GM19463 (cell line): ENCODE measurements at regions not wholly inside any gene's neighbourhood (a gene's known extent, or its start where the extent isn't known, plus 50 kb on each side); places are given as distances from the start of the nearest gene placed in this dataset.
"Not testable (repeated sequence)": the region's sequence is repeated elsewhere in the genome, so short reads cannot be mapped to it uniquely, and the experiment has no call there.

Experiments used
- ATAC-seq: cut with Tn5 transposase; IDR thresholded peaks from one replicate; pipeline ENCODE4 v1.9.1; 2021; ENCODE audit warnings: mild to moderate bottlenecking, moderate library complexity; ENCODE audit not compliant: unreplicated experiment

- no peak for ATAC-seq
These were observed 346.6 kb downstream of the RSL24D1 start for GRCh38 chr15:54850101-54850500.

GRCh38 chr15:54843006-54843405 lies 353.7 kb downstream of the RSL24D1 start:
- no peak for ATAC-seq

- ATAC-seq: no peak
These were observed 354.9 kb downstream of the RSL24D1 start for GRCh38 chr15:54841701-54842305.

- ATAC-seq: no peak
These were observed 355.9 kb downstream of the RSL24D1 start for GRCh38 chr15:54840621-54841398.

- ATAC-seq: no peak
These were observed 357.4 kb downstream of the RSL24D1 start for GRCh38 chr15:54839379-54839778.

GRCh38 chr15:54836052-54836795 lies 360.5 kb downstream of the RSL24D1 start:
- ATAC-seq: peak; percentile 60

GRCh38 chr15:54829821-54830220 lies 366.9 kb downstream of the RSL24D1 start:
- no peak for ATAC-seq

- ATAC-seq: no peak
These were observed 375.9 kb downstream of the RSL24D1 start for GRCh38 chr15:54820811-54821210.

GRCh38 chr15:54820098-54820497 lies 376.6 kb downstream of the RSL24D1 start:
- no peak for ATAC-seq

- no peak for ATAC-seq
These were observed 380.3 kb downstream of the RSL24D1 start for GRCh38 chr15:54816401-54816800.

GRCh38 chr15:54815556-54815955 lies 381.2 kb downstream of the RSL24D1 start:
- ATAC-seq: no peak

- ATAC-seq: no peak
These were observed 384.4 kb downstream of the RSL24D1 start for GRCh38 chr15:54812383-54812782.

- no peak for ATAC-seq
These were observed 386.2 kb downstream of the RSL24D1 start for GRCh38 chr15:54810496-54810895.

- ATAC-seq: no peak
These were observed 386.7 kb downstream of the RSL24D1 start for GRCh38 chr15:54810031-54810430.

- ATAC-seq: no peak
These were observed 388.4 kb downstream of the RSL24D1 start for GRCh38 chr15:54808321-54808720.

- no peak for ATAC-seq
These were observed 392.8 kb downstream of the RSL24D1 start for GRCh38 chr15:54803987-54804386.

- ATAC-seq: peak; percentile 69
These were observed 393.5 kb downstream of the RSL24D1 start for GRCh38 chr15:54803134-54803808.

GRCh38 chr15:54792526-54792925 lies 404.2 kb downstream of the RSL24D1 start:
- ATAC-seq: no peak

GRCh38 chr15:54790693-54791092 lies 406.0 kb downstream of the RSL24D1 start:
- no peak for ATAC-seq

- no peak for ATAC-seq
These were observed 407.4 kb downstream of the RSL24D1 start for GRCh38 chr15:54789376-54789775.

- not testable (repeated sequence) for ATAC-seq
These were observed 415.5 kb downstream of the RSL24D1 start for GRCh38 chr15:54781220-54781619.
